ENCODE measurements at regions not wholly inside any gene's neighbourhood (a gene's known extent, or its start where the extent isn't known, plus 50 kb on each side); places are given as distances from the start of the nearest gene placed in this dataset.

DNA sequence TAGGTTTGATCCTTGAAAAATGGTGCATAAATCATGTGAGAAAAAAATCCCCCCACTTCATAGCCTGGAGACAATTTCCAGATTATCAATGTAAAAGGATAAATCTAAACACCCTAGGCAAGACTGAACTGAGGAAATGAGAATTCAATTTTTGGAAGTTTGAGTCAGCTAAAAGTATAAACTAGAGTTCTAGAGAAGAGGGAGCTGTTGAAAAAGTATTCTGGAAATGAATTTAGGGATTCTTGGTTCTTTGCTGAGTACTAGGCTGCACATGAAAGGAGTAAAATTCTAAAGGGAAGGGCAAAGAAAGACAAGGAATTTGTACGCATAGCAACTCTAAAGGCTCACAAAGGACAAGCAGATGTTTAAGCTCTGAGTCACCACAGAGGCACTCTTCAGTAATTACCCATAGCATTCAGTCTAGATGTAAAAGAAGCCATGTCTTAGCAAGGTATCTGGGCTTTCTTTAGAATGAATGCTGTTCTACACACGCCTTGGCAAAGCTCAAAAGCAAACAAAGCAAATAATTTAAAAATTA lies 896.5 kb downstream of the PDHA2 start:
- DNase-seq (ENCODE audit: low read depth, low spot score), result peak; percentile 46
- no peaks in the 10 kb centered on the region for H3K79me2 ChIP-seq (ENCODE audit: control insufficient read depth, insufficient read depth, low read length)
- intact Hi-C loops (cut with micrococcal nuclease), result loop anchor here (1.0 kb wide), 1 partner anchor 61 kb away; no protein-coding TSS in a partner anchor
- no peaks in the 10 kb centered on the region for H3K4me1 ChIP-seq (ENCODE audit: control insufficient read depth, extremely low read depth, insufficient read depth, low read length)
- no peak overlapping the region for H3K4me3 ChIP-seq (replicated peaks in 1 of 3; ENCODE audit: insufficient read depth in 1 of 3, low read depth in 1 of 3, low read length in 3 of 3)
- ChIA-PET POLR2A (no interaction called here), CTCF (interaction anchor here (0.7 to 1.2 kb wide), 4 partner anchors 8 to 1251 kb away, joined by 3 to 4 read pairs (median 3); no protein-coding TSS in a partner anchor)
- no peaks in the 10 kb centered on the region for H3K9me3 ChIP-seq (replicated peaks; ENCODE audit: control insufficient read depth, insufficient read depth, low read length)
- no peaks in the 10 kb centered on the region for H4K20me1 ChIP-seq (replicated peaks; ENCODE audit: control insufficient read depth, extremely low read depth, insufficient read depth, low read length)
- H2AFZ ChIP-seq (ENCODE audit: low read depth, low read length), result no peak overlapping the region
- H3K27me3 ChIP-seq (ENCODE audit: control insufficient read depth in 2 of 2, insufficient read depth in 2 of 2, low read length in 2 of 2), result no peaks in the 10 kb centered on the region
- H3K4me2 ChIP-seq (ENCODE audit: insufficient read depth, low read length), result no peak overlapping the region
- H3K9me1 ChIP-seq (replicated peaks; ENCODE audit: control insufficient read depth, extremely low read depth, insufficient read depth, low read length), result no peaks in the 10 kb centered on the region
- H3K36me3 ChIP-seq (ENCODE audit: control insufficient read depth in 2 of 2, extremely low read depth in 1 of 2, insufficient read depth in 2 of 2, low read length in 2 of 2), result no peaks in the 10 kb centered on the region
- no TSS peak for BruUV-seq (replicated peaks)
- no peak overlapping the region for H3K27ac ChIP-seq (ENCODE audit: insufficient read depth, low read depth, low read length)
- dilution Hi-C loops (cut with MboI; ENCODE audit: extremely low pct_ligation_motif_present, low sequenced_read_pairs), result no loop called here
- TF ChIP-seq POLR2AphosphoS5 (IDR thresholded peaks at IDR 0.05; ENCODE audit: insufficient read depth, low read depth, low read length), result no peak
- TF ChIP-seq FOS (IDR thresholded peaks at IDR 0.05; ENCODE audit: borderline replicate concordance, insufficient read depth, low read length), result peak; percentile 68
- TF ChIP-seq JUN (IDR thresholded peaks at IDR 0.05; ENCODE audit: borderline replicate concordance, insufficient read depth, insufficient read length, low read depth), result peak; percentile 67
- peak; percentile 38 for FAIRE-seq
- no peak overlapping the region for H3K9ac ChIP-seq (replicated peaks; ENCODE audit: extremely low read depth, insufficient read depth, low read length)

DNA sequence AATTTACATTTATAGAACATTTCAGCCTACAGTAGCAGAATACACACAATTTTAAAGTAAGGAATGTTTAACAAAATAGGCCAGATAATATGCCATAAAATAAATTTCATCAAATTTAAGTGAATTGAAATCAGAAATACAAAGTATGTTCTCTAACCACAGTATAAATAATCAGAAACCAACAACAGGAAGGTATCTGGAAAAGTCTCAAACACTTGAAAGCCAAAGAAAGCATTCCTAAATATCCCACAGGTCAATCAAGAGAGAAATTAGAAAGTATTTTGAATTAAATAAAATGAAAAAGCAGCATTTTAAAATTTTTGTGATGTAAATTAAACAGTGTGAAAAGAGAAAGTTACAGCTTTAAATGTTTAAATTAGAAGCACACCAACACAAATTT lies 899.2 kb downstream of the PDHA2 start:
- TF ChIP-seq POLR2AphosphoS5 (IDR thresholded peaks at IDR 0.05; ENCODE audit: insufficient read depth, low read depth, low read length) (no peak), GATA2 (IDR thresholded peaks at IDR 0.05; ENCODE audit: insufficient read depth, insufficient read length, low read depth, low read length) (no peak), EZH2 (IDR thresholded peaks at IDR 0.05; ENCODE audit: borderline replicate concordance, low read depth, low read length, severe bottlenecking) (no peak), POLR2A (IDR thresholded peaks at IDR 0.05; ENCODE audit: low read depth, low read length) (no peak)
- Histone ChIP-seq H3K4me2 (ENCODE audit: insufficient read depth, low read length) (no peak overlapping the region), H3K79me2 (ENCODE audit: control insufficient read depth, insufficient read depth, low read length) (no peaks in the 10 kb centered on the region), H3K4me1 (ENCODE audit: control insufficient read depth, extremely low read depth, insufficient read depth, low read length) (no peaks in the 10 kb centered on the region), H3K9me3 (replicated peaks; ENCODE audit: control insufficient read depth, insufficient read depth, low read length) (no peaks in the 10 kb centered on the region), H3K9me1 (replicated peaks; ENCODE audit: control insufficient read depth, extremely low read depth, insufficient read depth, low read length) (no peaks in the 10 kb centered on the region), H3K27me3 (ENCODE audit: control insufficient read depth in 2 of 2, insufficient read depth in 2 of 2, low read length in 2 of 2) (no peaks in the 10 kb centered on the region), H2AFZ (ENCODE audit: low read depth, low read length) (no peak overlapping the region), H3K27ac (ENCODE audit: insufficient read depth, low read depth, low read length) (no peak overlapping the region), H3K9ac (replicated peaks; ENCODE audit: extremely low read depth, insufficient read depth, low read length) (no peak overlapping the region), H3K4me3 (replicated peaks in 1 of 3; ENCODE audit: insufficient read depth in 1 of 3, low read depth in 1 of 3, low read length in 3 of 3) (no peak overlapping the region), H4K20me1 (replicated peaks; ENCODE audit: control insufficient read depth, extremely low read depth, insufficient read depth, low read length) (no peaks in the 10 kb centered on the region), H3K36me3 (ENCODE audit: control insufficient read depth in 2 of 2, extremely low read depth in 1 of 2, insufficient read depth in 2 of 2, low read length in 2 of 2) (no peaks in the 10 kb centered on the region)
- dilution Hi-C loops (cut with MboI; ENCODE audit: extremely low pct_ligation_motif_present, low sequenced_read_pairs), result no loop called here
- ChIA-PET CTCF (no interaction called here), POLR2A (no interaction called here)
- no TSS peak for BruUV-seq (replicated peaks)
- no peak for DNase-seq (ENCODE audit: low read depth, low spot score)
- intact Hi-C loops (cut with micrococcal nuclease), result no loop called here
- no peak for FAIRE-seq
